ENCODE measurements at regions not wholly inside any gene's neighbourhood (a gene's known extent, or its start where the extent isn't known, plus 50 kb on each side); places are given as distances from the start of the nearest gene placed in this dataset.

GRCh38 chr12:98172304-98172703 is 343.1 kb upstream of the TMPO start:
- Histone ChIP-seq H3K4me1 (ENCODE audit: insufficient read depth, low read length) (no peaks in the 10 kb centered on the region), H2AK5ac (ENCODE audit: insufficient read length, low read length) (no peak overlapping the region), H3K9me3 (ENCODE audit: control insufficient read depth, low read depth, low read length) (no peaks in the 10 kb centered on the region), H2BK120ac (ENCODE audit: low read depth, low read length, poor library complexity, severe bottlenecking) (no peak overlapping the region), H4K5ac (ENCODE audit: insufficient read length, low read depth, low read length) (no peak overlapping the region), H2BK12ac (ENCODE audit: insufficient read length, low read depth, low read length) (no peak overlapping the region), H3K18ac (ENCODE audit: insufficient read length, low read depth, low read length) (no peak overlapping the region), H3K79me2 (ENCODE audit: insufficient read depth, low read length) (no peaks in the 10 kb centered on the region), H3K27ac (ENCODE audit: insufficient read length, low read depth, low read length) (no peak overlapping the region), H3K79me1 (ENCODE audit: insufficient read depth, low read depth, low read length, poor library complexity, severe bottlenecking) (no peaks in the 10 kb centered on the region), H4K8ac (replicated peaks; ENCODE audit: insufficient read length, low read depth, low read length) (no peak overlapping the region), H4K91ac (ENCODE audit: insufficient read length, low read depth, low read length) (no peak overlapping the region), H3K9ac (ENCODE audit: extremely low read depth, insufficient read length, low read length) (no peak overlapping the region), H3K4ac (ENCODE audit: low read depth, low read length) (no peak overlapping the region), H3T11ph (ENCODE audit: low read length) (no peak overlapping the region), H2AFZ (ENCODE audit: low read length) (no peak overlapping the region), H2BK20ac (ENCODE audit: low read depth, low read length, poor library complexity, severe bottlenecking) (no peak overlapping the region), H3K14ac (ENCODE audit: insufficient read depth, low read length) (no peak overlapping the region), H4K20me1 (ENCODE audit: control insufficient read depth, insufficient read depth, insufficient read length) (no peaks in the 10 kb centered on the region), H3K23ac (ENCODE audit: insufficient read length, low read depth, low read length) (no peak overlapping the region), H3K23me2 (ENCODE audit: insufficient read length, low read depth, low read length, poor library complexity, severe bottlenecking) (no peaks in the 10 kb centered on the region), H3K4me2 (ENCODE audit: insufficient read depth, insufficient read length, low read length) (no peak overlapping the region), H2BK5ac (ENCODE audit: insufficient read length, low read length) (no peak overlapping the region), H3K27me3 (ENCODE audit: insufficient read depth, low read length) (no peaks in the 10 kb centered on the region), H3K56ac (ENCODE audit: insufficient read length, low read depth, low read length) (no peak overlapping the region), H2BK15ac (ENCODE audit: low read depth, low read length) (no peak overlapping the region)
- Mint-ChIP-seq H3K27me3 (ENCODE audit: low read depth) (no peaks in the 10 kb centered on the region), H3K4me1 (0 out of 4 replicates have a peak, but pooled peaks cover 0 to 2% of the 10 kb centered on the region in 2 experiments), H3K9me3 (no peaks in the 10 kb centered on the region), H3K4me3 (no peak overlapping the region), H3K27ac (no peak overlapping the region), H3K36me3 (ENCODE audit: insufficient read depth in 1 of 3, low read depth in 3 of 3) (no peaks in the 10 kb centered on the region)
- no CpG with 5 or more reads among the region's 2 CpGs for WGBS (ENCODE audit: extremely low coverage, insufficient read length, low lambda C conversion rate)
- no peak for DNase-seq
- no peak for TF ChIP-seq CTCF (conservative IDR thresholded peaks at IDR 0.05)

All from H9 (cell line).